DLD1 (cell line): ENCODE measurements at regions not wholly inside any gene's neighbourhood (a gene's known extent, or its start where the extent isn't known, plus 50 kb on each side); places are given as distances from the start of the nearest gene placed in this dataset.

Experiments used
- in situ Hi-C: cut with HindIII; loops from 2 replicates; pipeline ENCODE4 v1.10.0; 2017; ENCODE audit warnings: low sequenced_read_pairs

DNA sequence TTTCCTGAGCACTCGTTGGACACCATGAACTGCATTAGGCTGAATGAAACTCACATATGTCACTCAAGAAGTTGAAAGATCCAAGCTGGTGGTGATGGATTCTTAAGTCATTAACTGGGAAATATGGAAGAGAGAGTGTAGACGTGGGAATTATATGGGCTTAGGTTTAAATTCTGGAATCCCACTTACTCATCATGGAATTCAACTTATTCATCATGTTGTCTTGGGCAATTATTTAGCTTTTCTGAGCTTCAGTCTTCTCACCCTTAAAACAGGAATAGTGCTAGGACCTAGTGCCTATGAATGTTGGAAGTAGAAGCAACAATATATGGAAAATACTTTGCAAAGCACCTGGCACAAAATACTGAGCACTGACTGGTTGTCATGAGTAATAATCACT is 292.4 kb upstream of the TBX3 start:
- in situ Hi-C loops = no loop called here

DNA sequence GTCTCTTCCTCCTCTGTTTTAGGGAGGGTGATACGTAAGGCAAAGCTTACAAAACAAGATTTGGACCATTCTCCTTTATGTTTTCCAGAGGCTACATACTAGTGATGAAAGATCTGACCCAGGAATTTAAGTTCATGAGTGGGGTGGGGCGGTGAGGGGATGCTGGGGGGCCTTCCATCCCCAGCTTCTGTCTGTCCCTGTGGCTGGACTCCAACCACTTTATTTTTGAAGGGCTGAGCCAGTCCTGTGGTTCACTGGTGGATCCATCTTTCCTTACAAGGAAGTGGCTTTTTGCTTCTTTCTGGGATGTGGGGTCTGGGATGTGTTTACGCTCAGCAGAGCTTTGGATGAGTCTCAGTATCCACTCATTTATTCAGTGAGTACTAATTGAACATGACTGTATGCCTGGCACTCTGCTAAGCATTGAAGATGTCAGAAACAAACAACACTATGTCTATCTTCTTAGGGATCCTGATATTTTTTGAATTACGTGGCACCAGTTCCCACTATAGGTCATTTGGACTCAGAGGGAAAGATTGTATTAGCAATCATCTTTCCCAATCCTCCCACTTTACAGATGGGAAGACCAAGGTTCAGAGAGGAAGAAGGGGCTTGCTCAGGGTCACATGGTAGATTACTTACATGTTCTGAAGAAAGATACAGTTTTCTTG is 291.8 kb upstream of the TBX3 start:
- in situ Hi-C loops = no loop called here

- in situ Hi-C loops = no loop called here
Observed at GRCh38 chr12:114974826-114975639, 291.1 kb upstream of the TBX3 start.

- in situ Hi-C loops = no loop called here
Observed at GRCh38 chr12:114974333-114974732, 290.4 kb upstream of the TBX3 start.

DNA sequence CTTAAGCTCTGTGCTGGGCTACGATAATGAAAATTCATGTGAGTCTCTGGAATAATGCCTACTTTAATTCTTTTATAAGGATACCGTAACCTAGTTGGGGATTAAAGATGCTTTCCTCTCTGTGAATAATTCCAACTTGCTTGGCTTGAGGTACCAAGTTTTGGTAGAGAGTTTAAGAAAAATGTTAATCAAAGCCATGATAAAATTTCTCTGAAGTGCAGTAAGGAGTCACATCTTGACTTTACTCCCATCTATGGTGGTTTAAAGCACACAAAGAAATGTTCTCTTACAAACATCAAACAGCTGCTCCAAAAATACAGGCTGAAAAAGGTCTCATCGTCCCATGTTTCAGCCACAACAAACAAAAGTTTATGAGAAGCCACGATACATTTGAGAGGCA is 284.8 kb upstream of the TBX3 start:
- in situ Hi-C loops = no loop called here

GRCh38 chr12:114967151-114967550 is 283.2 kb upstream of the TBX3 start:
- in situ Hi-C loops = no loop called here

- in situ Hi-C loops = no loop called here
Observed at GRCh38 chr12:114964841-114965240, 280.9 kb upstream of the TBX3 start.

DNA sequence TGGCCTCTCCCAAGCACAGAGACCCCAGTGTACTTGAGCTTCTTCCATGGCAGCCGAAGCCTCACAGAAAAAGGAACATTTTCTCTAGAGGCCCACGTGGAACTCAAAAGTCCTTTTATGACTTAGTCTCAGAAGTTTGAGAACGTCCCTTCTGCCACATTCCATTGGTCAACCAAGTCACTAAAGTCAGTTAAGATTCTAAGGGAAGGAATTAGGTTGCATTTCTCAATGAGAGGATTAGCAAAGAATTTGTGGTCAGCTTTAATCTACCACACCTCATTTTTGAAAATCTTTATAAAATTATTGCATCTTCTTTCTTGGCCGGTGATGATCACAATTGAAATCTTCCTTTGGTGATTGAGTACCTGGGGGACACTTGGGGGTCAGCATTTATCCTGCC is 279.9 kb upstream of the TBX3 start:
- in situ Hi-C loops = no loop called here

DNA sequence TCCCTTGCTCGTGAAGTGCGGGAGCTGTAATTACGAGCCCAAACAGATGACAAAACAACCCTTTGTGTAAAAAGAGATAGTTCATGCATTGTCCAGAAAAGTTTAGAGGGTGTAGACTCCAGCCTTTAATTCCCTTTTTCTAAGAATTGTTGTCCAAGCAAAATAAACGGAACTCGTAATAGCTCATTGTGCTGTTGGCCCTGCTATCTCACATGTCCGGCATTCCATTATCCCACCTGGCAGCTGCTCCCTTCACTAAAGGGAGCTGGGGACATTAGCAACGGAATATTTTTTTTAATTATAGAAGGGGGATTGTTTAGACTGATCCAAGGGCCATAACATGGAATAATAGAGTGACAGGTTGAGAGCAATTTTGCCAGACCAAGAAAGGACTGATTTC is 277.5 kb upstream of the TBX3 start:
- in situ Hi-C loops = no loop called here

GRCh38 chr12:114958538-114958937 is 274.6 kb upstream of the TBX3 start:
- in situ Hi-C loops = no loop called here

- in situ Hi-C loops = no loop called here
Observed at GRCh38 chr12:114957225-114957624, 273.2 kb upstream of the TBX3 start.

- in situ Hi-C loops = no loop called here
Observed at GRCh38 chr12:114955414-114956014, 271.5 kb upstream of the TBX3 start.

DNA sequence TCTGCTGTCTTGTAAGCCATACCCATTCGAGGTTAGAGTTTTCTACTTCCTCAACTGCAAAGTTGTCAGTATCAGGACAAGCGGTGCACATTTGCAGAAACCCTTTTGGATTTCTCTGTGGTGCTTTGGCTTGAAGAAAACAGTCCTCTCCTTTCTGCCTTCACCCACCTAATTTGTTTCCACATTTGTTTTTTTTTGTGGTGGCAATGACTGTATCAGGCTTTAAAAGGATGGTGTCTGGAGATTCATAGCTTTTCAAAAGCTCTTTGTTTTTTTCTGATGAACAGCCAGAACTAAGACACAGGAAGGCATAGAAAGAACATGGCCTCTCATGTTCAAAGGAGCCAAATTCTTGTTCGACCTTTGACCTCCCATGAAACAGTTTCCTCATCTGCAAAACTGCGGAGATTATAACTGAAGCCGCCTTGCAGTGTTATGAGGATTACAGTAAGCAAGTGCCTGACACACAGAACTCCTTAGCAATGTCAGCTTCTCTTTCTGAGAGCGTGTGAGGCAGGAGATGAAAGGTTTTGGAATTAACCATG is 270.6 kb upstream of the TBX3 start:
- in situ Hi-C loops = no loop called here

GRCh38 chr12:114952573-114953271 is 268.7 kb upstream of the TBX3 start:
- in situ Hi-C loops = no loop called here

GRCh38 chr12:114949058-114949820 is 265.3 kb upstream of the TBX3 start:
- in situ Hi-C loops = no loop called here

GRCh38 chr12:114945351-114945750 is 261.4 kb upstream of the TBX3 start:
- in situ Hi-C loops = no loop called here

- in situ Hi-C loops = no loop called here
Observed at GRCh38 chr12:114944736-114945135, 260.8 kb upstream of the TBX3 start.

- in situ Hi-C loops = no loop called here
Observed at GRCh38 chr12:114943601-114944000, 259.6 kb upstream of the TBX3 start.

- in situ Hi-C loops = no loop called here
Observed at GRCh38 chr12:114938487-114939210, 254.7 kb upstream of the TBX3 start.
